ENCODE measurements at regions not wholly inside any gene's neighbourhood (a gene's known extent, or its start where the extent isn't known, plus 50 kb on each side); places are given as distances from the start of the nearest gene placed in this dataset.
A peak's percentile ranks its signal among the peaks of the same experiment; 100 is the strongest.

GRCh38 chr9:13369431-13369830 is 89.9 kb upstream of the MPDZ start:
- Mint-ChIP-seq H3K36me3 (peaks cover 1% of the 10 kb centered on the region), H3K27ac (peak overlapping the region; percentile 34), H3K9me3 (peaks cover 4% of the 10 kb centered on the region), H3K4me3 (no peak overlapping the region), H3K4me1 (peaks cover 28% of the 10 kb centered on the region), H3K27me3 (ENCODE audit: low read depth) (no peaks in the 10 kb centered on the region)
- DNase-seq (ENCODE audit: low spot score in 2 of 2, unreplicated experiment in 2 of 2) = no peak
- no peak for TF ChIP-seq CTCF (IDR thresholded peaks at IDR 0.05; ENCODE audit: unreplicated experiment)

GRCh38 chr9:13367784-13368183 is 88.3 kb upstream of the MPDZ start:
- Mint-ChIP-seq H3K27ac (no peak overlapping the region), H3K27me3 (ENCODE audit: low read depth) (no peaks in the 10 kb centered on the region), H3K4me3 (no peak overlapping the region), H3K36me3 (peaks cover 1% of the 10 kb centered on the region), H3K9me3 (peaks cover 4% of the 10 kb centered on the region), H3K4me1 (peaks cover 32% of the 10 kb centered on the region)
- no peak for DNase-seq (ENCODE audit: low spot score in 2 of 2, unreplicated experiment in 2 of 2)
- no peak for TF ChIP-seq CTCF (IDR thresholded peaks at IDR 0.05; ENCODE audit: unreplicated experiment)

- no peak for DNase-seq (ENCODE audit: low spot score in 2 of 2, unreplicated experiment in 2 of 2)
- Mint-ChIP-seq H3K27me3 (ENCODE audit: low read depth) (no peaks in the 10 kb centered on the region), H3K4me1 (peaks cover 48% of the 10 kb centered on the region), H3K4me3 (no peak overlapping the region), H3K9me3 (peaks cover 4% of the 10 kb centered on the region), H3K36me3 (peaks cover 1% of the 10 kb centered on the region), H3K27ac (peak overlapping the region; percentile 58)
- no peak for TF ChIP-seq CTCF (IDR thresholded peaks at IDR 0.05; ENCODE audit: unreplicated experiment)
Measured at GRCh38 chr9:13364271-13365000, 84.9 kb upstream of the MPDZ start.

- no peak for TF ChIP-seq CTCF (IDR thresholded peaks at IDR 0.05; ENCODE audit: unreplicated experiment)
- Mint-ChIP-seq H3K36me3 (no peaks in the 10 kb centered on the region), H3K27me3 (ENCODE audit: low read depth) (no peaks in the 10 kb centered on the region), H3K9me3 (peaks cover 4% of the 10 kb centered on the region), H3K4me3 (no peak overlapping the region), H3K27ac (peak overlapping the region; percentile 77), H3K4me1 (peaks cover 42% of the 10 kb centered on the region)
- DNase-seq (ENCODE audit: low spot score in 2 of 2, unreplicated experiment in 2 of 2) = no peak
Measured at GRCh38 chr9:13361076-13361475, 81.6 kb upstream of the MPDZ start.

GRCh38 chr9:13360188-13360587 is 80.7 kb upstream of the MPDZ start:
- DNase-seq (ENCODE audit: low spot score in 2 of 2, unreplicated experiment in 2 of 2) = no peak
- Mint-ChIP-seq H3K27me3 (ENCODE audit: low read depth) (no peaks in the 10 kb centered on the region), H3K27ac (peak overlapping the region; percentile 77), H3K9me3 (no peaks in the 10 kb centered on the region), H3K36me3 (no peaks in the 10 kb centered on the region), H3K4me1 (peaks cover 42% of the 10 kb centered on the region), H3K4me3 (no peak overlapping the region)
- TF ChIP-seq CTCF (IDR thresholded peaks at IDR 0.05; ENCODE audit: unreplicated experiment) = no peak
